KMS-11 (cell line): ENCODE measurements at regions not wholly inside any gene's neighbourhood (a gene's known extent, or its start where the extent isn't known, plus 50 kb on each side); places are given as distances from the start of the nearest gene placed in this dataset.

Experiments used
- H2AFZ ChIP-seq: fragments of 200-600 bp; sonication (generic); 2 replicates; pipeline ENCODE4 v1.6.1; 2016; ENCODE audit warnings: antibody characterized with exemption, mixed run types, low read depth
- H3K27ac ChIP-seq: fragments of 200-600 bp; sonication (generic); 2 replicates; pipeline ENCODE4 v1.6.1; 2016; ENCODE audit warnings: mild to moderate bottlenecking, mixed run types
- H3K27me3 ChIP-seq: fragments of 200-600 bp; sonication (generic); 2 replicates; pipeline ENCODE4 v1.6.1; 2017; ENCODE audit warnings: mild to moderate bottlenecking, low read depth, mixed run types, moderate library complexity; ENCODE audit not compliant: insufficient read depth
- H3K36me3 ChIP-seq: fragments of 200-600 bp; sonication (generic); 2 replicates; pipeline ENCODE4 v1.6.1; 2017; ENCODE audit warnings: mild to moderate bottlenecking, mixed run types; ENCODE audit not compliant: insufficient read depth
- H3K4me1 ChIP-seq: fragments of 200-600 bp; sonication (generic); 2 replicates; pipeline ENCODE4 v1.6.1; 2016; ENCODE audit warnings: mild to moderate bottlenecking, low read depth, mixed run types; ENCODE audit not compliant: poor library complexity, severe bottlenecking
- H3K4me2 ChIP-seq: fragments of 200-600 bp; sonication (generic); 2 replicates; pipeline ENCODE4 v1.7.0; 2016; ENCODE audit warnings: mild to moderate bottlenecking, mixed run types
- H3K4me3 ChIP-seq: fragments of 200-600 bp; sonication (generic); IDR thresholded peaks from 2 replicates; pipeline ENCODE4 v1.6.1; 2017; ENCODE audit warnings: low read depth, low read length, mixed read lengths; ENCODE audit not compliant: insufficient read depth
- H3K79me2 ChIP-seq: fragments of 200-600 bp; sonication (generic); 2 replicates; pipeline ENCODE4 v1.6.1; 2016; ENCODE audit warnings: low read depth, mixed run types; ENCODE audit not compliant: insufficient read depth
- H3K9ac ChIP-seq: fragments of 200-600 bp; sonication (generic); 2 replicates; pipeline ENCODE4 v1.6.1; 2016; ENCODE audit warnings: mild to moderate bottlenecking, mixed run types
- H4K20me1 ChIP-seq: fragments of 200-600 bp; sonication (generic); 2 replicates; pipeline ENCODE4 v1.6.1; 2016; ENCODE audit warnings: mild to moderate bottlenecking, mixed run types; ENCODE audit not compliant: insufficient read depth
- CTCF ChIP-seq: fragments of 200-600 bp; sonication (generic); conservative IDR thresholded peaks from 2 replicates; pipeline ENCODE4 v1.6.1; 2017; ENCODE audit warnings: low read depth, mild to moderate bottlenecking, antibody characterized with exemption, low read length, moderate library complexity, mixed read lengths

GRCh38 chr3:135490219-135490915 lies 475.2 kb upstream of the PPP2R3A start:
- no peaks in the 10 kb centered on the region for H3K79me2 ChIP-seq

GRCh38 chr3:135491491-135492205 lies 473.9 kb upstream of the PPP2R3A start:
- Histone ChIP-seq H2AFZ (no peak overlapping the region), H3K4me1 (no peaks in the 10 kb centered on the region), H3K36me3 (no peaks in the 10 kb centered on the region), H4K20me1 (no peaks in the 10 kb centered on the region), H3K27me3 (no peaks in the 10 kb centered on the region), H3K4me2 (no peak overlapping the region), H3K9ac (no peak overlapping the region), H3K27ac (no peak overlapping the region), H3K4me3 (no peak overlapping the region), H3K79me2 (no peaks in the 10 kb centered on the region)
- no peak for TF ChIP-seq CTCF

More at GRCh38 chr3:135490219-135490915, 475.2 kb upstream of the PPP2R3A start:
- Histone ChIP-seq H3K4me1 (no peaks in the 10 kb centered on the region), H3K36me3 (no peaks in the 10 kb centered on the region), H3K9ac (no peak overlapping the region), H3K27ac (no peak overlapping the region), H3K27me3 (no peaks in the 10 kb centered on the region), H3K4me3 (no peak overlapping the region), H4K20me1 (no peaks in the 10 kb centered on the region), H2AFZ (no peak overlapping the region), H3K4me2 (no peak overlapping the region)
- no peak for TF ChIP-seq CTCF

- no peaks in the 10 kb centered on the region for H4K20me1 ChIP-seq
- no peaks in the 10 kb centered on the region for H3K36me3 ChIP-seq
- no peak overlapping the region for H3K27ac ChIP-seq
- H3K4me3 ChIP-seq: no peak overlapping the region
- no peaks in the 10 kb centered on the region for H3K4me1 ChIP-seq
- no peaks in the 10 kb centered on the region for H3K27me3 ChIP-seq
- no peak overlapping the region for H3K9ac ChIP-seq
- no peak overlapping the region for H3K4me2 ChIP-seq
- H2AFZ ChIP-seq: no peak overlapping the region
- no peak for TF ChIP-seq CTCF
- H3K79me2 ChIP-seq: no peaks in the 10 kb centered on the region
Observed at GRCh38 chr3:135495891-135496290, 469.6 kb upstream of the PPP2R3A start.

- no peaks in the 10 kb centered on the region for H4K20me1 ChIP-seq
- H2AFZ ChIP-seq: no peak overlapping the region
- no peak overlapping the region for H3K4me2 ChIP-seq
- no peak overlapping the region for H3K4me3 ChIP-seq
- H3K27me3 ChIP-seq: no peaks in the 10 kb centered on the region
- H3K79me2 ChIP-seq: no peaks in the 10 kb centered on the region
- no peaks in the 10 kb centered on the region for H3K36me3 ChIP-seq
- no peak overlapping the region for H3K9ac ChIP-seq
- no peak for TF ChIP-seq CTCF
- H3K27ac ChIP-seq: no peak overlapping the region
- no peaks in the 10 kb centered on the region for H3K4me1 ChIP-seq
Observed at GRCh38 chr3:135497979-135498378, 467.5 kb upstream of the PPP2R3A start.
